HG03558 (cell line): ENCODE measurements at regions not wholly inside any gene's neighbourhood (a gene's known extent, or its start where the extent isn't known, plus 50 kb on each side); places are given as distances from the start of the nearest gene placed in this dataset.

ENCODE experiments used
- ATAC-seq: cut with Tn5 transposase; IDR thresholded peaks from one replicate; pipeline ENCODE4 v1.9.1; 2021; ENCODE audit warnings: moderate number of reproducible peaks; ENCODE audit not compliant: unreplicated experiment; ENCODE audit errors: extremely low read depth

- ATAC-seq: no peak
These were observed 604.8 kb downstream of the TRAM1L1 start for GRCh38 chr4:116480546-116480945.

GRCh38 chr4:116478343-116478742, 607.0 kb downstream of the TRAM1L1 start:
- no peak for ATAC-seq

GRCh38 chr4:116469582-116469981, 615.8 kb downstream of the TRAM1L1 start:
- ATAC-seq: no peak

DNA sequence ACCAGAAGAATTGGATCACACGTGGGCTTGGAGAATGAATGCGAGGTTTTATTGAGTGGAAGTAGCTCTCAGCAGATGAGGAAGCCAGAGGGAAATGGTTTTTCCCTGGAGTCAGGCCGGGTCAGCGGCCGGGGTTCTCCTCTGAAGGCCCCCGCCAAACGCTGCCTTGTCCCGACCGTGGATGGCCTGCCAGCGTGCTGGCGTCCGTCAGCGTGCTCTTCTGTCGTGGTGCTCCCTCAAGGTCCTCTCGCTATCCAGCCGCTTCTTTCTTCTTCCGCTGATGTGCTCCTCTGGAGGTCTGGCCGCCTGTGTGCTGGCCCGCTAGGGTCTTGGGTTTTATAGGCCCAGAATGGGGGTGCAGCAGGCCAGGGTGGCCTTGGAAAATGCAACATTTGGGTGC, 632.2 kb downstream of the TRAM1L1 start:
- ATAC-seq: no peak

GRCh38 chr4:116449764-116450163, 635.6 kb downstream of the TRAM1L1 start:
- no peak for ATAC-seq

- no peak for ATAC-seq
These were observed 641.3 kb downstream of the TRAM1L1 start for GRCh38 chr4:116444117-116444516.

- ATAC-seq: no peak
These were observed 646.2 kb downstream of the TRAM1L1 start for GRCh38 chr4:116438981-116439729.

GRCh38 chr4:116438417-116438816, 647.0 kb downstream of the TRAM1L1 start:
- no peak for ATAC-seq

GRCh38 chr4:116427666-116428065, 657.7 kb downstream of the TRAM1L1 start:
- no peak for ATAC-seq

- ATAC-seq: no peak
These were observed 672.2 kb downstream of the TRAM1L1 start for GRCh38 chr4:116413222-116413621.

DNA sequence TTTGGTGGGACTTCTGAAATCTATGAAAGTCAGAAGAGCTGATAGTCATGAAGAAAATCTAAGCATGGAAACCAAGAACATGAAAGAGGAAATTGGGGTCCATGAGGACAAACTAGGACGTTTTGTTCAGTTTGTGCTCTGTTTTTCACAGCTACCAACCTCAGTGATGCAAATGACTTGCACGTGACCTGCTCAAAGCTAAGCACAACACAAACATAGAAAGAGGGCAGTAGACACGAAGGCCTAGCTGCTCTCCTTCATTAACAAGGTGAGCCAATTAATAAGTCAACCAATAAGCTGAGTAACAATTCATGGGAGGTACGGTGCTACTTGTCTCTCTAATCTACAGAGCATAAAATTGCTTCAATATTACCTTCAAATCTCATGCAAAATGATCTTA, 684.1 kb downstream of the TRAM1L1 start:
- ATAC-seq: no peak

- ATAC-seq: no peak
These were observed 684.9 kb downstream of the TRAM1L1 start for GRCh38 chr4:116400480-116400879.

GRCh38 chr4:116397714-116398113, 687.7 kb downstream of the TRAM1L1 start:
- ATAC-seq: no peak

- no peak for ATAC-seq
These were observed 688.1 kb downstream of the TRAM1L1 start for GRCh38 chr4:116397291-116397690.

- no peak for ATAC-seq
These were observed 690.0 kb downstream of the TRAM1L1 start for GRCh38 chr4:116395408-116395807.

DNA sequence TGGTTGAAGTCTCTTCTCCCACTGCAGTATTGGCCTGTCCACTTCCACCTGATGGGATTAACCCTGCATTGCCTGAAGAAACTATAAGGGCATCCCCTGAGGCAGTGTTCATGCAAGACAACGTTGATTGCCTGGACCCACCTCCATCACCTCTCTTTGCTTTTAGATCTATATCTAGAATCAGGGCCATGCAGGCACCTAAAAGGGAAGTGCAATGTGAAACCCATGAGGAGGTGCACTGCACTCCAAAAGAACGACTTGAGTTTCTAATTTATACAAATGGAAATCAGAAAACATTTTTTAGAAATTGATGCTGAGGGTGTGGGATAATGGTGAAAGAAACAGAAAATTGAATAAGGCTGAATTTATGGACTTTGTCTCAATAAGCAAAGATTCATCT, 694.4 kb downstream of the TRAM1L1 start:
- no peak for ATAC-seq

GRCh38 chr4:116389139-116389538, 696.2 kb downstream of the TRAM1L1 start:
- ATAC-seq: no peak

DNA sequence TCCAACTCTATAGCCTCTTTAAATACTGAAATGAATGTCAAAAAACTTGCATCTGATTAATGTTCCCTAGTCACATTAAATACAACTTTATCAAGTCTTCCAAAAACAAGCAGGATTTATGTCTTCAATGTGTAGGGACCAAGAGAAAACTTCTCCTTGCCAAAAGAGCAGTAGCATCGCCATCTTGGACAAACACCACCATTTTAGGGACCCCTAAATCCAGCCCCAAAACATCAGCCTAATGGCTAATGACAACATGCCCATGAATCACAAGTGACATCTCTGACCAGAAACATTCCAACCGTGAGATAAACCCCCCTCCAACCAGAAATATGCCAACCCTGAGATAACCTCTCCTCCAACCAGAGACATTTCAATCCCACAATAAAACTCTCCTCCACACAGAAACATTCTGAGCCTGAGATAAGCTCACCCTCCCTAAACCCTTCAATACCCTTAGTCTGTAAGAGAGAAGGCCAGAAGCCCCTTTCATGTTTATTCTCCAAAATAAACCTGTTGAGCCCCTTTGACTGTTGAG, 697.4 kb downstream of the TRAM1L1 start:
- ATAC-seq: no peak

DNA sequence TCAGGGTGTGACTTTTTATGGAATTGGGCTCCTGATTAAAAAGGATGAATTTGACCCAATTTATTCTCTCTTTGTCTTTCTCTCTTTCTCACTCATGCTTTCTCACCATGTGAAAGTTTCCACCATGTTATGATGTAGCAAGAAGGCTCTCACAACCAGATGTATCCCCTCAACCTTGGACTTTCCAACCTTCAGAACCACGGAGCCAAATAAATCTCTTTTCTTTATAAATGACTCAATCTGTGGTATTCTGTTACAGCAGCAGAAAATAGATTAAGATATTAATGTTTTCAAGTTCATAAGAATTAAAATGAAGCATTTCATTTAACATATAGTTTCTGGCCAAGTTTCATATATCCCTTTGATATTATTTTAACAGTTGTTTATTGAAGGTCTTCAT, 698.5 kb downstream of the TRAM1L1 start:
- ATAC-seq: no peak

- no peak for ATAC-seq
These were observed 699.8 kb downstream of the TRAM1L1 start for GRCh38 chr4:116385583-116385982.

GRCh38 chr4:116374815-116375214, 710.6 kb downstream of the TRAM1L1 start:
- no peak for ATAC-seq

DNA sequence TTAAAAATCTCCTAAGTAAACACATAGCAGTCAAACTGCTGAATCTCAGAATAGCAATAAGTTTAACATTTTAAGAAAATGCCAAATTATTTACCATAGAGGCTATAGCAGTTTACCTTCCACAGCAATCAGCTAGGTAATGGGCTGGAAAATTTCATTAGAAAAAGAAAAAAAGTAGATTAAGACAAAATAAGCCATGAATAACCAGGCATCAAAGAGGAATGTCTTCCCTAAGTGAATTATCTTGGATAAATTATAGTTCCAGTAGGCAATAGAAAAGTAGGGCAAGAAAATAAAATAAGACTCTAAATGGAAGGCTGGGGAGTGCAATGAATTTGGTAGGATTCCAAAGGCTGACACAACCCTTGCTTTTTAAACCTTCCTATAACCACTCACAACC, 722.8 kb downstream of the TRAM1L1 start:
- no peak for ATAC-seq
